ENCODE measurements at regions not wholly inside any gene's neighbourhood (a gene's known extent, or its start where the extent isn't known, plus 50 kb on each side); places are given as distances from the start of the nearest gene placed in this dataset.
"Not testable (repeated sequence)": the region's sequence is repeated elsewhere in the genome, so short reads cannot be mapped to it uniquely, and the experiment has no call there.

- no peak overlapping the region for H3K27ac ChIP-seq (ENCODE audit: low read depth, low read length)
- POLR2A ChIA-PET = no interaction called here
- TF ChIP-seq, protein P1, sequence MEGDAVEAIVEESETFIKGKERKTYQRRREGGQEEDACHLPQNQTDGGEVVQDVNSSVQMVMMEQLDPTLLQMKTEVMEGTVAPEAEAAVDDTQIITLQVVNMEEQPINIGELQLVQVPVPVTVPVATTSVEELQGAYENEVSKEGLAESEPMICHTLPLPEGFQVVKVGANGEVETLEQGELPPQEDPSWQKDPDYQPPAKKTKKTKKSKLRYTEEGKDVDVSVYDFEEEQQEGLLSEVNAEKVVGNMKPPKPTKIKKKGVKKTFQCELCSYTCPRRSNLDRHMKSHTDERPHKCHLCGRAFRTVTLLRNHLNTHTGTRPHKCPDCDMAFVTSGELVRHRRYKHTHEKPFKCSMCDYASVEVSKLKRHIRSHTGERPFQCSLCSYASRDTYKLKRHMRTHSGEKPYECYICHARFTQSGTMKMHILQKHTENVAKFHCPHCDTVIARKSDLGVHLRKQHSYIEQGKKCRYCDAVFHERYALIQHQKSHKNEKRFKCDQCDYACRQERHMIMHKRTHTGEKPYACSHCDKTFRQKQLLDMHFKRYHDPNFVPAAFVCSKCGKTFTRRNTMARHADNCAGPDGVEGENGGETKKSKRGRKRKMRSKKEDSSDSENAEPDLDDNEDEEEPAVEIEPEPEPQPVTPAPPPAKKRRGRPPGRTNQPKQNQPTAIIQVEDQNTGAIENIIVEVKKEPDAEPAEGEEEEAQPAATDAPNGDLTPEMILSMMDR (IDR thresholded peaks at IDR 0.05; ENCODE audit: low read depth, low read length) = no peak
- CTCF ChIA-PET = no interaction called here
- no peaks in the 10 kb centered on the region for H3K27me3 ChIP-seq (ENCODE audit: control insufficient read depth, insufficient read depth, low read length)
- no peaks in the 10 kb centered on the region for H3K9me3 ChIP-seq (ENCODE audit: control insufficient read depth, insufficient read depth, low read length)
- DNase-seq (ENCODE audit: low read depth, low spot score) = no peak
- H3K4me3 ChIP-seq (ENCODE audit: low read depth, low read length) = no peak overlapping the region
Measured at GRCh38 chr4:117702353-117702752, 331.9 kb upstream of the NDST3 start.

- H3K27me3 ChIP-seq (ENCODE audit: control insufficient read depth, insufficient read depth, low read length) = no peaks in the 10 kb centered on the region
- ChIA-PET CTCF (no interaction called here), POLR2A (no interaction called here)
- no peaks in the 10 kb centered on the region for H3K9me3 ChIP-seq (ENCODE audit: control insufficient read depth, insufficient read depth, low read length)
- TF ChIP-seq, protein P1 (IDR thresholded peaks at IDR 0.05; ENCODE audit: low read depth, low read length) = no peak
- no peak for DNase-seq (ENCODE audit: low read depth, low spot score)
- H3K4me3 ChIP-seq (ENCODE audit: low read depth, low read length) = no peak overlapping the region
- H3K27ac ChIP-seq (ENCODE audit: low read depth, low read length) = no peak overlapping the region
Measured at GRCh38 chr4:117704721-117705120, 329.6 kb upstream of the NDST3 start.

- CTCF ChIA-PET = no interaction called here
- TF ChIP-seq, protein P1 (IDR thresholded peaks at IDR 0.05; ENCODE audit: low read depth, low read length) = no peak
- Histone ChIP-seq H3K27ac (ENCODE audit: low read depth, low read length) (no peak overlapping the region), H3K27me3 (ENCODE audit: control insufficient read depth, insufficient read depth, low read length) (no peaks in the 10 kb centered on the region), H3K9me3 (ENCODE audit: control insufficient read depth, insufficient read depth, low read length) (no peaks in the 10 kb centered on the region), H3K4me3 (ENCODE audit: low read depth, low read length) (no peak overlapping the region)
- POLR2A ChIA-PET = no interaction called here
- no peak for DNase-seq (ENCODE audit: low read depth, low spot score)
Measured at GRCh38 chr4:117740736-117741135, 293.6 kb upstream of the NDST3 start.

GRCh38 chr4:117745379-117745778 is 288.9 kb upstream of the NDST3 start:
- CTCF ChIA-PET; H3K9me3 ChIP-seq (ENCODE audit: control insufficient read depth, insufficient read depth, low read length); H3K27me3 ChIP-seq (ENCODE audit: control insufficient read depth, insufficient read depth, low read length); POLR2A ChIA-PET; H3K27ac ChIP-seq (ENCODE audit: low read depth, low read length); DNase-seq (ENCODE audit: low read depth, low spot score); H3K4me3 ChIP-seq (ENCODE audit: low read depth, low read length): not testable (repeated sequence)

GRCh38 chr4:117755438-117755837 is 278.8 kb upstream of the NDST3 start:
- Histone ChIP-seq H3K27me3 (ENCODE audit: control insufficient read depth, insufficient read depth, low read length) (no peaks in the 10 kb centered on the region), H3K27ac (ENCODE audit: low read depth, low read length) (no peak overlapping the region), H3K9me3 (ENCODE audit: control insufficient read depth, insufficient read depth, low read length) (no peaks in the 10 kb centered on the region), H3K4me3 (ENCODE audit: low read depth, low read length) (no peak overlapping the region)
- no peak for DNase-seq (ENCODE audit: low read depth, low spot score)
- TF ChIP-seq, protein P1 (IDR thresholded peaks at IDR 0.05; ENCODE audit: low read depth, low read length) = no peak
- POLR2A ChIA-PET = no interaction called here
- CTCF ChIA-PET = no interaction called here

DNA sequence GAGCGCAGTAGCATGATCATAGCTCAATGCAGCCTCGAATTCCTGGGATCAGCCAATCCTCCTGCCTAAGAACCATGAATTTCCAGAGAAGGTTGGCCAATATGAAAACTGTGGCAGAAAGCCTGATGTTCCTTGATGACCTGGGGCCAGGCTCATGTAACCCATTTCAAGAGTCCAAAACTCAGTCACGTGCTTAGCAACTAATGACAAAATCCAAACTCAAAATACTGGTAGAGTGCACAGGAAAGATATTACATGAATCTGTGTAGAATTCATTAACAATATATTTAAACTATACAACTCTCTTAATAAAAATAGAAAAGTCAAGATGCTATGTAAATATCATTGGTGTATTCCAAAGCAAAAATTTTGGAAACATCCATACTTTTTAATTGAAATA is 265.7 kb upstream of the NDST3 start:
- POLR2A ChIA-PET = no interaction called here

More for the DNA sequence above, 265.7 kb upstream of the NDST3 start:
- Histone ChIP-seq H3K27me3 (ENCODE audit: control insufficient read depth, insufficient read depth, low read length) (no peaks in the 10 kb centered on the region), H3K4me3 (ENCODE audit: low read depth, low read length) (no peak overlapping the region), H3K9me3 (ENCODE audit: control insufficient read depth, insufficient read depth, low read length) (no peaks in the 10 kb centered on the region), H3K27ac (ENCODE audit: low read depth, low read length) (no peak overlapping the region)
- CTCF ChIA-PET = interaction anchor here (0.8 kb wide), 1 partner anchor 454 kb away, joined by 3 read pairs; no protein-coding TSS in a partner anchor
- TF ChIP-seq, protein P1 (IDR thresholded peaks at IDR 0.05; ENCODE audit: low read depth, low read length) = no peak
- DNase-seq (ENCODE audit: low read depth, low spot score) = no peak
